SU-DHL-6 (cell line): ENCODE measurements at regions not wholly inside any gene's neighbourhood (a gene's known extent, or its start where the extent isn't known, plus 50 kb on each side); places are given as distances from the start of the nearest gene placed in this dataset.

ENCODE experiments used
- H2AFZ ChIP-seq: fragments of 200-600 bp; sonication (generic); 2 replicates; pipeline ENCODE4 v1.6.1; 2014; ENCODE audit warnings: low read depth, mild to moderate bottlenecking, moderate library complexity, mixed read lengths, antibody characterized with exemption, low read length; ENCODE audit not compliant: severe bottlenecking
- H3F3A ChIP-seq: fragments of 200-600 bp; shearing (Covaris generic); 2 replicates; pipeline ENCODE4 v1.6.0; 2016; ENCODE audit warnings: antibody characterized with exemption, mild to moderate bottlenecking; ENCODE audit not compliant: insufficient read depth
- H3K27ac ChIP-seq: fragments of 200-600 bp; sonication (generic); 2 replicates; pipeline ENCODE4 v1.5.1; 2016; ENCODE audit warnings: low read depth, mild to moderate bottlenecking, low read length, moderate library complexity, mixed read lengths
- H3K27me3 ChIP-seq: fragments of 200-600 bp; sonication (generic), shearing (Covaris generic); 2 replicates; pipeline ENCODE4 v1.6.0; 2014; ENCODE audit warnings: mild to moderate bottlenecking, low read length
- H3K36me3 ChIP-seq: fragments of 200-600 bp; sonication (generic); 2 replicates; pipeline ENCODE4 v1.6.1; 2014; ENCODE audit warnings: mild to moderate bottlenecking, low read length, mixed read lengths
- H3K4me2 ChIP-seq: fragments of 300-600, 200-600 bp; shearing (Covaris generic), sonication (generic); 2 replicates; pipeline ENCODE4 v1.6.0; 2014; ENCODE audit warnings: low read length, low read depth, mild to moderate bottlenecking; ENCODE audit not compliant: poor library complexity, severe bottlenecking
- H3K4me3 ChIP-seq: fragments of 200-600 bp; sonication (generic); 2 replicates; pipeline ENCODE4 v1.5.1; 2014; ENCODE audit warnings: antibody characterized with exemption, low read length, mild to moderate bottlenecking, mixed read lengths; ENCODE audit not compliant: insufficient read depth, poor library complexity, severe bottlenecking
- H3K79me2 ChIP-seq: fragments of 200-600 bp; sonication (generic); 2 replicates; pipeline ENCODE4 v1.6.1; 2014; ENCODE audit warnings: mild to moderate bottlenecking, low read length, moderate library complexity; ENCODE audit not compliant: insufficient read depth
- H3K9ac ChIP-seq: fragments of 200-600 bp; sonication (generic); 2 replicates; pipeline ENCODE4 v1.7.0; 2014; ENCODE audit warnings: mild to moderate bottlenecking, low read length
- H3K9me2 ChIP-seq: fragments of 200-600 bp; sonication (generic); replicated peaks from 2 replicates; pipeline ENCODE4 v1.6.1; 2014; ENCODE audit warnings: low read length; ENCODE audit not compliant: insufficient read depth
- H3K9me3 ChIP-seq: fragments of 200-600 bp; sonication (generic); 2 replicates; pipeline ENCODE4 v1.6.1; 2014; ENCODE audit warnings: low read length, mixed read lengths; ENCODE audit not compliant: insufficient read depth
- H4K20me1 ChIP-seq: fragments of 200-600 bp; sonication (generic); 2 replicates; pipeline ENCODE4 v1.6.1; 2014; ENCODE audit warnings: low read depth, mild to moderate bottlenecking, antibody characterized with exemption, low read length, moderate library complexity, mixed read lengths
- EZH2phosphoT487 ChIP-seq: fragments of 200-600 bp; sonication (generic), shearing (Covaris generic); conservative IDR thresholded peaks from 2 replicates; pipeline ENCODE4 v1.6.1; 2018; ENCODE audit warnings: mild to moderate bottlenecking, antibody characterized with exemption, low read length, moderate library complexity, mixed read lengths
- TF ChIP-seq, protein P1 (sequence below): fragments of 200-600 bp; sonication (generic); IDR thresholded peaks from one replicate; pipeline ENCODE4 v1.5.1; 2017; ENCODE audit warnings: antibody characterized with exemption, mild to moderate bottlenecking, low read length, moderate library complexity; ENCODE audit not compliant: insufficient read depth, poor library complexity, severe bottlenecking

- H3K27me3 ChIP-seq = no peaks in the 10 kb centered on the region
- H3K4me2 ChIP-seq = no peak overlapping the region
- H3K79me2 ChIP-seq = no peaks in the 10 kb centered on the region
- H3K9me2 ChIP-seq = no peaks in the 10 kb centered on the region
- no peaks in the 10 kb centered on the region for H3K36me3 ChIP-seq
- no peak overlapping the region for H3K27ac ChIP-seq
- no peak overlapping the region for H2AFZ ChIP-seq
- H3K4me3 ChIP-seq = no peak overlapping the region
- no peaks in the 10 kb centered on the region for H4K20me1 ChIP-seq
- H3K9me3 ChIP-seq = no peaks in the 10 kb centered on the region
- no peak overlapping the region for H3K9ac ChIP-seq
- H3F3A ChIP-seq = no peaks in the 10 kb centered on the region
- TF ChIP-seq, protein P1, sequence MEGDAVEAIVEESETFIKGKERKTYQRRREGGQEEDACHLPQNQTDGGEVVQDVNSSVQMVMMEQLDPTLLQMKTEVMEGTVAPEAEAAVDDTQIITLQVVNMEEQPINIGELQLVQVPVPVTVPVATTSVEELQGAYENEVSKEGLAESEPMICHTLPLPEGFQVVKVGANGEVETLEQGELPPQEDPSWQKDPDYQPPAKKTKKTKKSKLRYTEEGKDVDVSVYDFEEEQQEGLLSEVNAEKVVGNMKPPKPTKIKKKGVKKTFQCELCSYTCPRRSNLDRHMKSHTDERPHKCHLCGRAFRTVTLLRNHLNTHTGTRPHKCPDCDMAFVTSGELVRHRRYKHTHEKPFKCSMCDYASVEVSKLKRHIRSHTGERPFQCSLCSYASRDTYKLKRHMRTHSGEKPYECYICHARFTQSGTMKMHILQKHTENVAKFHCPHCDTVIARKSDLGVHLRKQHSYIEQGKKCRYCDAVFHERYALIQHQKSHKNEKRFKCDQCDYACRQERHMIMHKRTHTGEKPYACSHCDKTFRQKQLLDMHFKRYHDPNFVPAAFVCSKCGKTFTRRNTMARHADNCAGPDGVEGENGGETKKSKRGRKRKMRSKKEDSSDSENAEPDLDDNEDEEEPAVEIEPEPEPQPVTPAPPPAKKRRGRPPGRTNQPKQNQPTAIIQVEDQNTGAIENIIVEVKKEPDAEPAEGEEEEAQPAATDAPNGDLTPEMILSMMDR = no peak
- TF ChIP-seq EZH2phosphoT487 = no peak
Observed at GRCh38 chr6:133705066-133705465, 183.8 kb upstream of the TCF21 start.

GRCh38 chr6:133705731-133706130 lies 183.2 kb upstream of the TCF21 start:
- H3K9me3 ChIP-seq = no peaks in the 10 kb centered on the region
- H3F3A ChIP-seq = no peaks in the 10 kb centered on the region
- no peak overlapping the region for H3K4me3 ChIP-seq
- no peaks in the 10 kb centered on the region for H3K36me3 ChIP-seq
- no peak overlapping the region for H3K27ac ChIP-seq
- no peak for TF ChIP-seq EZH2phosphoT487
- TF ChIP-seq, protein P1 = no peak
- H3K27me3 ChIP-seq = no peaks in the 10 kb centered on the region
- no peaks in the 10 kb centered on the region for H4K20me1 ChIP-seq
- no peaks in the 10 kb centered on the region for H3K9me2 ChIP-seq
- H3K79me2 ChIP-seq = no peaks in the 10 kb centered on the region
- H2AFZ ChIP-seq = no peak overlapping the region
- H3K4me2 ChIP-seq = no peak overlapping the region
- no peak overlapping the region for H3K9ac ChIP-seq

- no peaks in the 10 kb centered on the region for H3K9me3 ChIP-seq
- no peaks in the 10 kb centered on the region for H3K9me2 ChIP-seq
- no peak overlapping the region for H3K4me2 ChIP-seq
- no peaks in the 10 kb centered on the region for H3K27me3 ChIP-seq
- H3F3A ChIP-seq = no peaks in the 10 kb centered on the region
- no peak overlapping the region for H3K9ac ChIP-seq
- TF ChIP-seq, protein P1 = no peak
- TF ChIP-seq EZH2phosphoT487 = no peak
- H2AFZ ChIP-seq = no peak overlapping the region
- H3K4me3 ChIP-seq = no peak overlapping the region
- no peaks in the 10 kb centered on the region for H4K20me1 ChIP-seq
- no peaks in the 10 kb centered on the region for H3K79me2 ChIP-seq
- no peak overlapping the region for H3K27ac ChIP-seq
- no peaks in the 10 kb centered on the region for H3K36me3 ChIP-seq
Observed at GRCh38 chr6:133707456-133707855, 181.5 kb upstream of the TCF21 start.
